ENCODE measurements at regions not wholly inside any gene's neighbourhood (a gene's known extent, or its start where the extent isn't known, plus 50 kb on each side); places are given as distances from the start of the nearest gene placed in this dataset.
"Not testable (repeated sequence)": the region's sequence is repeated elsewhere in the genome, so short reads cannot be mapped to it uniquely, and the experiment has no call there.

- DNase-seq (ENCODE audit: low read depth), result no peak
- FAIRE-seq, result peak; percentile 60
- no peak for TF ChIP-seq CTCF (IDR thresholded peaks at IDR 0.05; ENCODE audit: insufficient read depth, low read length, severe bottlenecking)
- no peak overlapping the region for H3K4me3 ChIP-seq (ENCODE audit: low read depth, low read length)
- no peaks in the 10 kb centered on the region for H3K36me3 ChIP-seq (ENCODE audit: control insufficient read depth, insufficient read depth, low read length)
- H3K27me3 ChIP-seq (ENCODE audit: control insufficient read depth, insufficient read depth, low read length), result no peaks in the 10 kb centered on the region
These were observed 82.4 kb upstream of the FGGY start for GRCh38 chr1:59214248-59215208.

- Histone ChIP-seq H3K4me3 (ENCODE audit: low read depth, low read length) (no peak overlapping the region), H3K27me3 (ENCODE audit: control insufficient read depth, insufficient read depth, low read length) (no peaks in the 10 kb centered on the region), H3K36me3 (ENCODE audit: control insufficient read depth, insufficient read depth, low read length) (no peaks in the 10 kb centered on the region)
- FAIRE-seq (no peak), DNase-seq (ENCODE audit: low read depth) (peak; percentile 64)
- no peak for TF ChIP-seq CTCF (IDR thresholded peaks at IDR 0.05; ENCODE audit: insufficient read depth, low read length, severe bottlenecking)
These were observed 81.1 kb upstream of the FGGY start for GRCh38 chr1:59215766-59216291.

GRCh38 chr1:59217439-59217838, 79.5 kb upstream of the FGGY start:
- DNase-seq (ENCODE audit: low read depth); FAIRE-seq; H3K4me3 ChIP-seq (ENCODE audit: low read depth, low read length); H3K36me3 ChIP-seq (ENCODE audit: control insufficient read depth, insufficient read depth, low read length); H3K27me3 ChIP-seq (ENCODE audit: control insufficient read depth, insufficient read depth, low read length): not testable (repeated sequence)

GRCh38 chr1:59218521-59219236, 78.2 kb upstream of the FGGY start:
- Histone ChIP-seq H3K4me3 (ENCODE audit: low read depth, low read length) (no peak overlapping the region), H3K36me3 (ENCODE audit: control insufficient read depth, insufficient read depth, low read length) (no peaks in the 10 kb centered on the region), H3K27me3 (ENCODE audit: control insufficient read depth, insufficient read depth, low read length) (no peaks in the 10 kb centered on the region)
- DNase-seq (ENCODE audit: low read depth) (no peak), FAIRE-seq (peak; percentile 60)
- no peak for TF ChIP-seq CTCF (IDR thresholded peaks at IDR 0.05; ENCODE audit: insufficient read depth, low read length, severe bottlenecking)

- TF ChIP-seq CTCF (IDR thresholded peaks at IDR 0.05; ENCODE audit: insufficient read depth, low read length, severe bottlenecking), result no peak
- Histone ChIP-seq H3K4me3 (ENCODE audit: low read depth, low read length) (no peak overlapping the region), H3K36me3 (ENCODE audit: control insufficient read depth, insufficient read depth, low read length) (no peaks in the 10 kb centered on the region), H3K27me3 (ENCODE audit: control insufficient read depth, insufficient read depth, low read length) (no peaks in the 10 kb centered on the region)
- no peak for DNase-seq (ENCODE audit: low read depth)
- FAIRE-seq, result no peak
These were observed 77.0 kb upstream of the FGGY start for GRCh38 chr1:59219916-59220315.

GRCh38 chr1:59220356-59220755, 76.5 kb upstream of the FGGY start:
- Histone ChIP-seq H3K27me3 (ENCODE audit: control insufficient read depth, insufficient read depth, low read length) (no peaks in the 10 kb centered on the region), H3K36me3 (ENCODE audit: control insufficient read depth, insufficient read depth, low read length) (no peaks in the 10 kb centered on the region), H3K4me3 (ENCODE audit: low read depth, low read length) (no peak overlapping the region)
- no peak for DNase-seq (ENCODE audit: low read depth)
- FAIRE-seq, result no peak
- TF ChIP-seq CTCF (IDR thresholded peaks at IDR 0.05; ENCODE audit: insufficient read depth, low read length, severe bottlenecking), result no peak
